ENCODE measurements at regions not wholly inside any gene's neighbourhood (a gene's known extent, or its start where the extent isn't known, plus 50 kb on each side); places are given as distances from the start of the nearest gene placed in this dataset.

- intact Hi-C loops (cut with micrococcal nuclease) = no loop called here
- no peak overlapping the region for H3K4me3 ChIP-seq (replicated peaks in 1 of 2; ENCODE audit: low read depth in 1 of 2, low read length in 2 of 2)
- no peak overlapping the region for H3K27ac ChIP-seq (ENCODE audit: low read depth, low read length)
- no peak overlapping the region for H3K9ac ChIP-seq (ENCODE audit: low read length)
- CTCF ChIA-PET = no interaction called here
- H3K4me2 ChIP-seq (ENCODE audit: low read length) = no peak overlapping the region
- H3K79me2 ChIP-seq (ENCODE audit: insufficient read depth, low read length) = no peaks in the 10 kb centered on the region
- H3K4me1 ChIP-seq (ENCODE audit: control insufficient read depth in 1 of 2, insufficient read depth in 2 of 2, low read length in 2 of 2) = no peaks in the 10 kb centered on the region
- no TSS peak for BruUV-seq (replicated peaks)
- H3K27me3 ChIP-seq (ENCODE audit: insufficient read depth, low read length) = no peaks in the 10 kb centered on the region
- DNase-seq (ENCODE audit: low read depth, low spot score) = no peak
- ATAC-seq = no peak
- no peak overlapping the region for H2AFZ ChIP-seq (ENCODE audit: low read depth, low read length, poor library complexity, severe bottlenecking)
- POLR2A ChIA-PET = no interaction called here
- no peaks in the 10 kb centered on the region for H4K20me1 ChIP-seq (ENCODE audit: insufficient read depth)
- no peaks in the 10 kb centered on the region for H3K9me2 ChIP-seq (ENCODE audit: insufficient read depth)
- RAD21 ChIA-PET (ENCODE audit: low non-redundant PET in 1 of 2, low total read pairs in 2 of 2, uncharacterized antibody in 2 of 2, unreplicated experiment in 2 of 2) = no interaction called here
- no peaks in the 10 kb centered on the region for H3K36me3 ChIP-seq (ENCODE audit: control insufficient read depth in 1 of 2, insufficient read depth in 2 of 2, low read length in 2 of 2)
- TF ChIP-seq SP1 (IDR thresholded peaks at IDR 0.05; ENCODE audit: low read depth) = no peak
- no peak for TF ChIP-seq YY1 (IDR thresholded peaks at IDR 0.05; ENCODE audit: extremely low read depth, insufficient replicate concordance, low read depth, low read length)
- TF ChIP-seq SIN3A (IDR thresholded peaks at IDR 0.05; ENCODE audit: low read depth) = no peak
- TF ChIP-seq TCF7L2 (IDR thresholded peaks at IDR 0.05; ENCODE audit: borderline replicate concordance, extremely low read depth, insufficient read depth, insufficient read length) = no peak
- no peak for TF ChIP-seq RAD21 (IDR thresholded peaks at IDR 0.05; ENCODE audit: low read depth)
- TF ChIP-seq ZFX (IDR thresholded peaks at IDR 0.05) = no peak
- no peak for TF ChIP-seq ELF1 (IDR thresholded peaks at IDR 0.05; ENCODE audit: borderline replicate concordance, low read depth)
- TF ChIP-seq ZBTB33 (IDR thresholded peaks at IDR 0.05; ENCODE audit: extremely low read depth, insufficient replicate concordance, low read length) = no peak
- no peak for TF ChIP-seq POLR2A (IDR thresholded peaks at IDR 0.05; ENCODE audit: borderline replicate concordance, extremely low read depth, insufficient read depth, insufficient read length)
- TF ChIP-seq CBX3 (IDR thresholded peaks at IDR 0.05; ENCODE audit: low read depth) = no peak
- TF ChIP-seq SRF (IDR thresholded peaks at IDR 0.05; ENCODE audit: low read depth) = no peak
- TF ChIP-seq, protein P1, sequence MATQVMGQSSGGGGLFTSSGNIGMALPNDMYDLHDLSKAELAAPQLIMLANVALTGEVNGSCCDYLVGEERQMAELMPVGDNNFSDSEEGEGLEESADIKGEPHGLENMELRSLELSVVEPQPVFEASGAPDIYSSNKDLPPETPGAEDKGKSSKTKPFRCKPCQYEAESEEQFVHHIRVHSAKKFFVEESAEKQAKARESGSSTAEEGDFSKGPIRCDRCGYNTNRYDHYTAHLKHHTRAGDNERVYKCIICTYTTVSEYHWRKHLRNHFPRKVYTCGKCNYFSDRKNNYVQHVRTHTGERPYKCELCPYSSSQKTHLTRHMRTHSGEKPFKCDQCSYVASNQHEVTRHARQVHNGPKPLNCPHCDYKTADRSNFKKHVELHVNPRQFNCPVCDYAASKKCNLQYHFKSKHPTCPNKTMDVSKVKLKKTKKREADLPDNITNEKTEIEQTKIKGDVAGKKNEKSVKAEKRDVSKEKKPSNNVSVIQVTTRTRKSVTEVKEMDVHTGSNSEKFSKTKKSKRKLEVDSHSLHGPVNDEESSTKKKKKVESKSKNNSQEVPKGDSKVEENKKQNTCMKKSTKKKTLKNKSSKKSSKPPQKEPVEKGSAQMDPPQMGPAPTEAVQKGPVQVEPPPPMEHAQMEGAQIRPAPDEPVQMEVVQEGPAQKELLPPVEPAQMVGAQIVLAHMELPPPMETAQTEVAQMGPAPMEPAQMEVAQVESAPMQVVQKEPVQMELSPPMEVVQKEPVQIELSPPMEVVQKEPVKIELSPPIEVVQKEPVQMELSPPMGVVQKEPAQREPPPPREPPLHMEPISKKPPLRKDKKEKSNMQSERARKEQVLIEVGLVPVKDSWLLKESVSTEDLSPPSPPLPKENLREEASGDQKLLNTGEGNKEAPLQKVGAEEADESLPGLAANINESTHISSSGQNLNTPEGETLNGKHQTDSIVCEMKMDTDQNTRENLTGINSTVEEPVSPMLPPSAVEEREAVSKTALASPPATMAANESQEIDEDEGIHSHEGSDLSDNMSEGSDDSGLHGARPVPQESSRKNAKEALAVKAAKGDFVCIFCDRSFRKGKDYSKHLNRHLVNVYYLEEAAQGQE (IDR thresholded peaks at IDR 0.05; ENCODE audit: low read depth) = no peak
- TF ChIP-seq EZH2 (IDR thresholded peaks at IDR 0.05) = no peak
- TF ChIP-seq JUND (IDR thresholded peaks at IDR 0.05) = no peak
- TF ChIP-seq CTCF (IDR thresholded peaks at IDR 0.05 in 2 of 3, conservative IDR thresholded peaks at IDR 0.05 in 1 of 3; ENCODE audit: borderline replicate concordance in 1 of 3, insufficient read depth in 1 of 3, low read depth in 2 of 3, low read length in 2 of 3) = no peak
- no peak for TF ChIP-seq MAX (IDR thresholded peaks at IDR 0.05)
- no peak for TF ChIP-seq POLR2AphosphoS5 (IDR thresholded peaks at IDR 0.05; ENCODE audit: low read depth, low read length)
- TF ChIP-seq EZH2phosphoT487 (IDR thresholded peaks at IDR 0.05; ENCODE audit: borderline replicate concordance) = no peak
- no peak for TF ChIP-seq CEBPB (IDR thresholded peaks at IDR 0.05; ENCODE audit: low read depth)
- TF ChIP-seq EGR1 (IDR thresholded peaks at IDR 0.05; ENCODE audit: low read depth) = no peak
- H3K9me3 ChIP-seq (ENCODE audit: control insufficient read depth in 1 of 2, insufficient read depth in 1 of 2, low read depth in 1 of 2, low read length in 2 of 2) = peaks cover 0 to 6% of the 10 kb centered on the region in 2 experiments; a peak in 1 of 4 replicates
Measured at GRCh38 chr13:85527316-85527715, 271.9 kb downstream of the SLITRK6 start.

Measured in HCT116 (cell line).